Heart left ventricle (tissue), 16 donors: ENCODE measurements at regions not wholly inside any gene's neighbourhood (a gene's known extent, or its start where the extent isn't known, plus 50 kb on each side); places are given as distances from the start of the nearest gene placed in this dataset.

ENCODE experiments used
- ATAC-seq, 4 donors: fragments of 200-7000 bp; cut with Tn5 transposase; one replicate each; pipeline ENCODE4 v1.9.1; 2020 to 2022; ENCODE audit warnings: moderate library complexity in 4 of 4, mild to moderate bottlenecking in 3 of 4, moderate number of reproducible peaks in 1 of 4
- DNase-seq, 5 donors: peaks; one replicate each; pipeline ENCODE4 v3.0.0-alpha.2; 2020
- H3K27ac ChIP-seq, 12 donors: fragments of 200-600 bp; sonication (generic) in 4 of 12; one replicate each; pipeline versions ENCODE4 v1.5.0 to v1.8.0; 2016 to 2022; ENCODE audit warnings: mild to moderate bottlenecking in 2 of 12
- H3K27me3 ChIP-seq, 9 donors: fragments of 200-600 bp; sonication (generic) in 2 of 9; one replicate each; pipeline versions ENCODE4 v1.5.1 to v1.8.0; 2016 to 2022; ENCODE audit warnings: mild to moderate bottlenecking in 3 of 9
- H3K36me3 ChIP-seq, 9 donors: fragments of 200-600 bp; sonication (generic) in 2 of 9; one replicate each; pipeline versions ENCODE4 v1.5.0 to v1.8.0; 2018 to 2022; ENCODE audit warnings: mild to moderate bottlenecking in 2 of 9
- H3K4me1 ChIP-seq, 12 donors: fragments of 200-600 bp; sonication (generic) in 4 of 12; one replicate each; pipeline versions ENCODE4 v1.5.0 to v1.8.0; 2016 to 2022; ENCODE audit warnings: mild to moderate bottlenecking in 3 of 12
- H3K4me3 ChIP-seq, 12 donors: fragments of 200-600 bp; sonication (generic) in 4 of 12; one replicate each; pipeline versions ENCODE4 v1.5.0 to v1.8.0; 2017 to 2022; ENCODE audit warnings: mild to moderate bottlenecking in 9 of 12, moderate library complexity in 4 of 12
- H3K9me3 ChIP-seq, 12 donors: fragments of 200-600 bp; sonication (generic) in 4 of 12; one replicate each; pipeline versions ENCODE4 v1.5.0 to v1.8.0; 2016 to 2022; ENCODE audit warnings: mild to moderate bottlenecking in 1 of 12
- POLR2A ChIP-seq, 2 donors: fragments of 450-650 bp; IDR thresholded peaks; one replicate each; pipeline ENCODE4 v1.6.1; 2017; ENCODE audit warnings: antibody characterized with exemption in 2 of 2, mild to moderate bottlenecking in 2 of 2, moderate library complexity in 2 of 2
- WGBS, 4 donors: extraction: QIAGEN DNeasy Blood & Tissue Kit in 2 of 4; methylation state at CpG; one replicate each; pipeline versions ENCODE4 v1.1.5 to v1.1.7; 2013 to 2018; 5-methylcytosine and 5-hydroxymethylcytosine counted together
- intact Hi-C, 10 donors: fragments of 100-400 bp; cut with DNase I; formaldehyde crosslinking; loops; one replicate each; pipeline versions ENCODE4 v1.11.1 to v1.14.2; 2022
- TF ChIP-seq, protein P1 (sequence below), 12 donors: fragments of 200-600 bp; sonication (generic) in 4 of 12; IDR thresholded peaks; one replicate each; pipeline versions ENCODE4 v1.5.0 to v1.8.0; 2018 to 2022; ENCODE audit warnings: antibody characterized with exemption in 12 of 12, mild to moderate bottlenecking in 5 of 12
- donor health status: ischemic (EF 13 %, LVEDD 7.1; RV severe dilation, severe dysfunction).
- donor health status: healthy with polysubstance abuse.
- donor health status: DM: no; HTN: yes; CAD: no.
- donor health status: DM: no; HTN: no; CAD: no.
- donor health status: ischemic (EF 25% LVEDD 6.9; RV normal size, moderate dysfunction).
- donor health status: ischemic (EF 25% LVEDD 5.7; RV mildly dilated, moderate dysfunction).
- donor health status: healthy.
- donor health status: DM: yes; HTN: yes; CAD: no.
- donor health status: ischemic (EF 35%, LVEDD 5.7; RV mildly dilated, moderate dysfunction).
- donor health status: nonischemic (EF 11% LVEDD 7.7; RV severe dilation, severe dysfunction).
- donor health status: DM: yes; HTN: yes; CAD: no.
- donor health status: PGD.
- donor health status: ischemic (EF 29% LVEDD 5.4; RV normal size, mild dysfunction).
- donor health status: nonischemic (EF 23%, LVEDD 6.1; RV moderate dilation, normal function).

DNA sequence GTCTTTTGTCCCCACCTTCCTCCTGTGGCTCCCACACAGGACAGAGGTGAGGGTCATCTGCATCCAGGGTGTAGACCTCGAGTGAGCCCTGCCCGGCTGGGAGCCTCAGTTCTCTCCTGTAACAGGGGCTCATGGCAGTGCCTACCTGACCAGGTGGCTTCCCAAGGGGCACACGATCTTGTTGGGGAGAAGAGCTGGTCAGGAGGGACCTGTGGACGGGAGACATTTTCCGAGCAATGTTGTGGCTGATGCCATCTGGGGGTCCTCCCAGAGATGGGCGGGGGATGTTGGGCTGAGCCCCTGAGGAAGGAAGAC is 51.9 kb downstream of the CEBPB start:
- DNase-seq: no peak
- peaks cover 0 to 3% (median 0%) of the 10 kb centered on the region in 9 donors for H3K27me3 ChIP-seq
- no peaks in the 10 kb centered on the region for H3K4me1 ChIP-seq
- 66 to 76% (median 73%) methylated on average over 6 of the region's 6 CpGs for WGBS, 4 donors
- no peak overlapping the region for H3K27ac ChIP-seq
- no peaks in the 10 kb centered on the region for H3K36me3 ChIP-seq
- no peak for ATAC-seq
- H3K9me3 ChIP-seq: no peaks in the 10 kb centered on the region
- no peak for TF ChIP-seq POLR2A (IDR thresholded peaks at IDR 0.05)
- TF ChIP-seq, protein P1, sequence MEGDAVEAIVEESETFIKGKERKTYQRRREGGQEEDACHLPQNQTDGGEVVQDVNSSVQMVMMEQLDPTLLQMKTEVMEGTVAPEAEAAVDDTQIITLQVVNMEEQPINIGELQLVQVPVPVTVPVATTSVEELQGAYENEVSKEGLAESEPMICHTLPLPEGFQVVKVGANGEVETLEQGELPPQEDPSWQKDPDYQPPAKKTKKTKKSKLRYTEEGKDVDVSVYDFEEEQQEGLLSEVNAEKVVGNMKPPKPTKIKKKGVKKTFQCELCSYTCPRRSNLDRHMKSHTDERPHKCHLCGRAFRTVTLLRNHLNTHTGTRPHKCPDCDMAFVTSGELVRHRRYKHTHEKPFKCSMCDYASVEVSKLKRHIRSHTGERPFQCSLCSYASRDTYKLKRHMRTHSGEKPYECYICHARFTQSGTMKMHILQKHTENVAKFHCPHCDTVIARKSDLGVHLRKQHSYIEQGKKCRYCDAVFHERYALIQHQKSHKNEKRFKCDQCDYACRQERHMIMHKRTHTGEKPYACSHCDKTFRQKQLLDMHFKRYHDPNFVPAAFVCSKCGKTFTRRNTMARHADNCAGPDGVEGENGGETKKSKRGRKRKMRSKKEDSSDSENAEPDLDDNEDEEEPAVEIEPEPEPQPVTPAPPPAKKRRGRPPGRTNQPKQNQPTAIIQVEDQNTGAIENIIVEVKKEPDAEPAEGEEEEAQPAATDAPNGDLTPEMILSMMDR (IDR thresholded peaks at IDR 0.05): no peak
- intact Hi-C loops: no loop called here
- no peak overlapping the region for H3K4me3 ChIP-seq

DNA sequence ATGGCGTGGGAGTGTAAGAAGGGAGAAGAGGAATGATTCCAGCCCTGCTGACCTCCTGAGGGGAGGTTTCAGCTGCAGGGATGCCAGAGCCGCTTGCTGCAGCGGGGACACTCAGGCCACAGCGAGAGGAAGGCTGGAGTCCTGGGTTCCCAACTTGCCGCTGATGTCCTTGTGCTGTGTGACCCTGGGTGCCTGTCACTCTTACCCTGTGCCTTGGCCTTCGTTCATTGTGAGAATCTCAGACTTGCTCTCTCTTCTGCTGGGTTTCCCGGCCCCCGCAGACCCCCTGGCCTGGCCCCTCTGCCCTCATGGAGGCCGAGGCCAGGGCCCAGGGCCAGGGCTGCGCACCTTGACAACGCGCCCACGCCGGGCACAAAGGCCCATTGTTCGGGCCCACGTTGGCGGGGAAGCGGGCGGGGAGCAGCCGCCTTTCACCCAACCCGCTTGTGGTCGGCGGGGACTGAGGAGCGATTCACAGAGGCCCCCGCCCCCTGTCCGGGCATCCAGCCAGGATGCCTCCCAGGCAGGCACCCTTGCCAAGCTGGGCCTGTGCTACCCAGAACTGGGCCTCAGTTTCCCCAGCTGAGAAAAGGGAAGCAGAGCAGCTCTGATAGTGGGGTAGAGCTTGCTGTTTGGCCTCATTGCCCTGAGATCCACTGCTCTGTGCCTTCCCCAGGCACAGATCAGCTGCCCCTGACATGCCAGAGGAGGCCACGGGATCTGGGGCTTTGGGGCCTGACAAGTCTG is 52.4 kb downstream of the CEBPB start:
- H3K27ac ChIP-seq: no peak overlapping the region
- DNase-seq: no peak
- 62 to 81% (median 78%) methylated on average over 15 to 27 of the region's 27 CpGs for WGBS, 4 donors

DNA sequence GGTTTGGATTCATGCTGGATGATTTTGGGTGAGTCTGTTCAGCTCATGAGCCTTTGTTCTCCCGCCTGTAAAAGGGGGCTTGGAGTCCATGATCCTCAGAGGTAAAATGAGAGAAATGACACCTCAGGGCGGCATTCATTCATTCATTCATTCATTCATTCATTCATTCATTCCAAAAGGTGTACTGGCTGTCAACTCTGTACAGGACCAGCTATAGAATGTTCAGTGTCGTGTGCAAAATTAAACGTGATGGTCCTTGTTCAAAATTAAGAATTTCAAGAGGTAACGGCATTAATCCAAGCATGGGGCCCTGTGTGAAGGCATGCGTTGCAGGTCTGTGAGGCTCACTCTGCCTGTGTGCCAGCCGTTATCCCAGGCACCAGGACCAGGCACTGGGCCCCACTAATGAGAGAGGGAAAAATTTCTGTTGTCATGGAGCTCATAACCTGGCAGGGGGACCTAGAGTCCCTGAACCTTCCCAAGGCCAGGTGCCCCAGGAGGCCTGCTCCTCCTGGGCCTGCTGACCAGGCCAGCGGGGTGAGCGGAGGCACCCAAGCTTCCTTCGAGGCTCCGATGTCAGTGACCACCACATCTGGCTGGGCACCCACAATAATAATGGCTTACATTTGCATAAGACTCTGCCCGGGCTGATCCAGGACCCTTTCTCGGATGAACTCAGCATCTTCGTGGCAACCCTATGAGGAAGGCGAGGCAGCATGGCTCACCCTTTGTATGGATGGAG is 53.2 kb downstream of the CEBPB start:
- Histone ChIP-seq H3K27ac (no peak overlapping the region), H3K27me3 (peaks cover 0 to 3% (median 0%) of the 10 kb centered on the region in 9 donors), H3K36me3 (no peaks in the 10 kb centered on the region), H3K9me3 (no peaks in the 10 kb centered on the region), H3K4me3 (no peak overlapping the region), H3K4me1 (no peaks in the 10 kb centered on the region)
- ATAC-seq (no peak), DNase-seq (no peak)
- intact Hi-C loops: no loop called here
- WGBS, 4 donors: 88 to 96% (median 92%) methylated on average over 10 to 15 of the region's 15 CpGs
- TF ChIP-seq, protein P1 (IDR thresholded peaks at IDR 0.05): no peak
- no peak for TF ChIP-seq POLR2A (IDR thresholded peaks at IDR 0.05)

More for the DNA sequence above, 52.4 kb downstream of the CEBPB start:
- Histone ChIP-seq H3K36me3 (no peaks in the 10 kb centered on the region), H3K4me1 (no peaks in the 10 kb centered on the region), H3K4me3 (no peak overlapping the region), H3K27me3 (peaks cover 0 to 3% (median 0%) of the 10 kb centered on the region in 9 donors), H3K9me3 (no peaks in the 10 kb centered on the region)
- ATAC-seq: peak in 1 of 4 donors; percentile 36
- intact Hi-C loops: no loop called here
- TF ChIP-seq, protein P1 (IDR thresholded peaks at IDR 0.05): no peak
- no peak for TF ChIP-seq POLR2A (IDR thresholded peaks at IDR 0.05)

DNA sequence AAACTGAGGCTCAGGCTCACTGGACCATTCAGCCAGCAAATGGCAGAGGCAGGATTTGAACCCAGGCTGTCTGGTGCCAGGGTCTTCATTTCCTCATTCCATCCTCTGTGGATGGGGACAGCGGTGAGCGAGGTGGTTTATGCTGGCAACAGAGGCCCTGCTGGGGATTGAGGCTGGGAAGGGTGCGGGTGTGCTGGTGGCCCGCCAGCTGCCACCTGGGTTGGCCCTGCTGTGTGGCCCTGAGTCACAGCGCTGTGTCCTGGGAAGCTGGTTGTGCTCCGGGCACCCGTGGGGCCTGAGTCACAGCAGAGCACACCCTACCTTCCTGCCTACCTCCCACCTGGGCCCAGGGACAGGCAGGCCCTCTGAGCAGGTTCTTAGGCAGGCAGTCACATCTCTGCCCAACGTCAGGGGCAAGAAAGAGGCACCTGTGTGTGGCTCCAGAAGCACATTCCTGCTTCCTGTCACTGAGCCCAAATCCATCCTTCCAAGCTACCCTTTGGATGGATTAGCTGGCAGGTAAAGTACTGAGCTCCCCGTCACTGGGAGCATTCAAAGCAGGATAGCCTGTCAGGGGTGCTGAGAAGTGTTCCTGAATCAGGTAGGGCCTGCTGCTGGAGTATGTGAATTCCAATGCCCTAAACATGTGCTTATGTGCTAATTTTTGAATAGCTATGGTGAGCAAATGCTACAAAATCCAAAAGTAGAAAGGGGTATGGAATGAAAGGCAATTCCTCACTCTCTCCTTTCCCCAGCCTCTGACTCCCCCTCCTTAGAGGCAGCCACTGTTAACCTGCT is 53.9 kb downstream of the CEBPB start:
- WGBS, 4 donors: 83 to 90% (median 86%) methylated on average over 8 to 9 of the region's 9 CpGs
- DNase-seq (peak in 1 of 5 donors; percentile 6), ATAC-seq (no peak)
- Histone ChIP-seq H3K4me1 (no peaks in the 10 kb centered on the region), H3K27me3 (peaks cover 0 to 3% (median 0%) of the 10 kb centered on the region in 9 donors), H3K4me3 (no peak overlapping the region), H3K9me3 (no peaks in the 10 kb centered on the region), H3K36me3 (no peaks in the 10 kb centered on the region), H3K27ac (no peak overlapping the region)
- TF ChIP-seq POLR2A (IDR thresholded peaks at IDR 0.05): no peak
- intact Hi-C loops: no loop called here
